Hepatocyte (in vitro differentiated cells): ENCODE measurements at regions not wholly inside any gene's neighbourhood (a gene's known extent, or its start where the extent isn't known, plus 50 kb on each side); places are given as distances from the start of the nearest gene placed in this dataset.

ENCODE experiments used
- EZH2 ChIP-seq: fragments of 200-600 bp; sonication (generic); IDR thresholded peaks from 2 replicates; pipeline ENCODE4 v1.6.1; 2016; ENCODE audit warnings: antibody characterized with exemption, mild to moderate bottlenecking, borderline replicate concordance
- TF ChIP-seq, protein P1 (sequence below): fragments of 200-600 bp; sonication (generic); IDR thresholded peaks from 2 replicates; pipeline ENCODE4 v1.5.1; 2016; ENCODE audit warnings: antibody characterized with exemption, mild to moderate bottlenecking; ENCODE audit not compliant: poor library complexity

DNA sequence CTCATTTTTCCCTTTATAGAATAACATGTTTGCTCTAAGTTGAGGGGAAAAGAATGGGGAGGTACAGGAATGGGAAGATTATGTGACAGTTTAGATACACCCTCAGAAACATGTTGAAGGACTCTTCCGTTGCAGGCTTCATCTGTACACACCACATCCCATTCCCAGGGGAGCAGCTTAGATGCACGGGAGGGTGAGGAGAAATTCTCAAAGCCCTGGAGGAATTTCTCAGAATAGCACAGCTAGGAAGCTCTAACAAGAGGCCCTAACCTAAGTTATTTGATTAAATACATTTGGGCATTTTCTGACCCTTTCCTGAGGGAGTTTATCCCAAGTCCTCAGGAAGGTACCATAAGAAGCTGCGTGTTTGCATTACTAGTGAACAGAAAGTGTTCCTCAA lies 660.2 kb upstream of the IGFBP3 start:
- TF ChIP-seq, protein P1, sequence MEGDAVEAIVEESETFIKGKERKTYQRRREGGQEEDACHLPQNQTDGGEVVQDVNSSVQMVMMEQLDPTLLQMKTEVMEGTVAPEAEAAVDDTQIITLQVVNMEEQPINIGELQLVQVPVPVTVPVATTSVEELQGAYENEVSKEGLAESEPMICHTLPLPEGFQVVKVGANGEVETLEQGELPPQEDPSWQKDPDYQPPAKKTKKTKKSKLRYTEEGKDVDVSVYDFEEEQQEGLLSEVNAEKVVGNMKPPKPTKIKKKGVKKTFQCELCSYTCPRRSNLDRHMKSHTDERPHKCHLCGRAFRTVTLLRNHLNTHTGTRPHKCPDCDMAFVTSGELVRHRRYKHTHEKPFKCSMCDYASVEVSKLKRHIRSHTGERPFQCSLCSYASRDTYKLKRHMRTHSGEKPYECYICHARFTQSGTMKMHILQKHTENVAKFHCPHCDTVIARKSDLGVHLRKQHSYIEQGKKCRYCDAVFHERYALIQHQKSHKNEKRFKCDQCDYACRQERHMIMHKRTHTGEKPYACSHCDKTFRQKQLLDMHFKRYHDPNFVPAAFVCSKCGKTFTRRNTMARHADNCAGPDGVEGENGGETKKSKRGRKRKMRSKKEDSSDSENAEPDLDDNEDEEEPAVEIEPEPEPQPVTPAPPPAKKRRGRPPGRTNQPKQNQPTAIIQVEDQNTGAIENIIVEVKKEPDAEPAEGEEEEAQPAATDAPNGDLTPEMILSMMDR: no peak
- no peak for TF ChIP-seq EZH2
